GM21423 (cell line): ENCODE measurements at regions not wholly inside any gene's neighbourhood (a gene's known extent, or its start where the extent isn't known, plus 50 kb on each side); places are given as distances from the start of the nearest gene placed in this dataset.
"Not testable (repeated sequence)": the region's sequence is repeated elsewhere in the genome, so short reads cannot be mapped to it uniquely, and the experiment has no call there.

Source experiments
- ATAC-seq: cut with Tn5 transposase; IDR thresholded peaks from one replicate; pipeline ENCODE4 v1.9.1; 2021; ENCODE audit warnings: mild to moderate bottlenecking, moderate library complexity; ENCODE audit not compliant: unreplicated experiment

GRCh38 chr5:66234241-66234640, 90.1 kb downstream of the SREK1 start:
- ATAC-seq = no peak

DNA sequence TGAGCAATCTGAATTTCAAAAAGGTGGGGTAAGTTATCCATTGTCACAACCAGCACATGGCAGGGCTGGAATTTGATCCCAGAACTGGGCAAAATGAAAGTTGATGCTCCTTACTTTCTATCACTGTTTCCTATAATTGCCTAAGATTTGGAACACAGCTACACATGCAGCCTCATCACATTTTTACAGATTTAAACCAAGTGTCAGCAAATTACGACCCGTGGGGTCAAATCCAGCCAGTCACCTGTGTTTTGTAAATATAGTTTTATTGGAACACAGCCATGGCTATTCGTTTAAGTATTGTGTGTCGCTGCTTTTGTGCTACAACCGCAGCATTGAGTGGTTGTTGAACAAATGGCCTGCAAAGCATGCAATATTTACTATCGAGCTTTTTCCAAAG, 94.3 kb downstream of the SREK1 start:
- no peak for ATAC-seq

DNA sequence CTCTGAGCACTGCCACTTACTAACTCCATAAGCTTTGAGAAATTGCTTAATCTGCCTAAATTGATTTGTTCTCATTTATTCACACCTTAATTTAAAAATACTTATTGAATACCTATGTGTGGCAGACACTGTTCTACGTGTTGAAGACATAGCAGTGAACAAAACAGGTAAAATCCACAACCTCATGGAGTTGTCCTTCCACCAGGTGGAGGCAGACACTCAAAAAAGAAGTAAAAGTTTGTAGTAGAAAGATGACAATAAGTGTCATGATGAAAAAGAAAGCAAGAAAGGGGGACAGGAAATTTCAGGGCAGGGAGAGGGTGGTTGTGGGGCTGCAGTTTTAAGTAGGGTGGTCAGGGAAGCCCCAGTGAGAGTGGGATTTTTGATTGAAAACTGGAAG, 94.9 kb downstream of the SREK1 start:
- no peak for ATAC-seq

- no peak for ATAC-seq
Observed at GRCh38 chr5:66241136-66241825, 97.2 kb downstream of the SREK1 start.

GRCh38 chr5:66242050-66242715, 98.1 kb downstream of the SREK1 start:
- ATAC-seq = no peak

DNA sequence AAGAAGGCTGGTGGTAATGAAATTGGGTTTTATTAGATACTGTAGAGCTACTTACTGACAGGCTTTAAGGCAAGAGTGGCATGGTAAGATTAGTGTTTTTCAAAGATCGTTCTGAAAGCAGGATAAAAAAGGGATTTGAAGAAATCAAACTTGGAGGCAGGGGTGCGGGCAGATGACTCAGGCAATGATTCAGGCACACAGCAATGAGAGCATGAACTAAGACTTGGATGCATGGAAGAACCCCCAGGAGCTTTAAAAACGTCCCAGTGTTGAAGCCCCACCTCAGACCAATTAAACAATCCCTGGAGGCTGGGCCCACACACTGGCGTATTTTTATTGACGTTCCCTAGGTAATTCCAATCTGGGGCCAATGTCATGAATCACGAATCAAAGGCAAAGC, 102.5 kb downstream of the SREK1 start:
- ATAC-seq = no peak

DNA sequence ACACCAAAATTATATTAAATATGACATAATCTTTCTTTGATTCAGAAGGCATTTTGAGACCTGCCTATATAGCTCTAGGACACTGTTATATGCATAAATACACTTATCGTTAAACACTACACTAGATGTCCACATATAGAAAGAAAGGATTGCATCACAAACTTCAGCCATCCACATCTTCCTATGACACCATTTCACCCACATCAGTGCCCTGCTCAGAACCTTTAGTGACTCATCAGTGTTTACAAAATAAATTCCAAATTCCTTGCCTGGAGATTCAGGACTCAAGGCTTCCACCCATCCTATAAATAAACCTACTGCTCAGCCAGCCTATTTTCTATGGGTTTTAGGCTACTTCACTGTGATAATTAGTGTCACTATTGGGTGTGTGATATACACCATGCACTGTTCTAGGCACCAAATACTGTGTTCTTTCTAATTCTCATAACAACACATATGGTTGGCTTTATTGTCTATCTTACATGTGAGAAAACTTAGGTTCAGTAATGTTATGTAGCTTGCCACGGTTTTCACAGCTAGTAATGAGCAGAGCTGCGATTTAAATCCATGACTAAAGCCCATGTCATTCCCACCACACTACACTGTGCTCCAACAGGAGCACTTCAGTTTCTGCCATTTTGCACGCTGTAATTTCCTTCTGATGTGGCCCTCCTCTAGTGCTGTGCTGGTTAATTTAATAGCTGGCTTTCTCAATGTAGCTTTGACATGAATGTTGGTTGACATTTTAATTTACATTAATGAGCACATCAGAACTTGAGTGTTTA, 103.3 kb downstream of the SREK1 start:
- ATAC-seq = no peak

DNA sequence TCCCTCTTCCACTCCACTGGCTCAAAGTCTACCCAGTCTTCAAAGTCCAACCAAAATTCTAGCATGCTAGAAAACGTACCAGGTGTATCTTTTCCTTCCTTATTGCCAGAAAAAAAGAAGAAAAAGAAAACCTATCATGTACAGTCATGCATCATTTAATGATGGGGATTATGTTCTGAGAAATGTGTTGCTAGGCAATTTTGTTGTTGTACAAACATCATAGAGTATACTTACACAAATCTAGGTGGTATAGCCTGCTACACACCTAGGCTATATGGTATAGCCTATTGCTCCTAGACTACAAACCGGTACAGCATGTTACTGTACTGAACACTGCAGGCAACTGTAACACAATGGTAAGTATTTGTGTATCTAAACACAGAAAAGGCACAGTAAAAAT, 104.8 kb downstream of the SREK1 start:
- no peak for ATAC-seq

DNA sequence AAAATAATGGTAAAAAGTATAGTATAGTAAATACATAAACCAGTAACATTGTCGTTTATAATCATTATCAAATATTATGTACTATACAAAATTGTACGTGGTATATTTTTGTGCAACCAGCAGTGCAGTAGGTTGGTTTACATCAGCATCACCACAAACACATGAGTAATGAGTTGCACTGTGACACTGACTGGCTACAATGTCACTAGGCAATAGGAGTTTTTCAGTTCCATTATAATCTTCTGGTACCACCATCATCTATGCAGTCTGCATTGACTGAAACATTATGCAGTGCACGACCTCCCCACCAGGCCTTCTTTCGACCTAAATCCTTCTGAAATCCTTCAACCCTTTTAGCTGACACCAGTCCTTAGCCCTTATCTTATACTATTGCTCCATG, 105.8 kb downstream of the SREK1 start:
- ATAC-seq = no peak

DNA sequence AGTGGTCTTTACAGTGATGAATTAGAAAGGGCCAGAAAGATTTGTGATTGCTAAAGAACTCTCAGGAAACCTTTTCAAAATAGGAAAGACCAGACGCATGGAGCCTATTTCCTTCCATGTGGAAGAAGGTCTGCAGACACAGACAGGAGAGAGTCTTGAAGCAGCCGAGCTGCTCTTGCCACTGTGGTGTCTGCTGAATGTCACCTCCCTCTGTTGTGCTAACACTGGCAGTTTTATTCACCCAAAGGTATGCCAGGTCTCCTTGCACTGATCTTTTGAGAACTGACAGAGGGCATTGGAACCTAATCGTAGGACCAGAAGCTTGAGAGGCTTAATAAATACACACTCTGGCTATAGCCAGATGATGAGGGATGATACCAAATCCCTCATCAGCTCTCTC, 108.7 kb downstream of the SREK1 start:
- ATAC-seq = no peak

GRCh38 chr5:66255714-66256113, 111.6 kb downstream of the SREK1 start:
- ATAC-seq = no peak

GRCh38 chr5:66273121-66273520, 129.0 kb downstream of the SREK1 start:
- no peak for ATAC-seq

DNA sequence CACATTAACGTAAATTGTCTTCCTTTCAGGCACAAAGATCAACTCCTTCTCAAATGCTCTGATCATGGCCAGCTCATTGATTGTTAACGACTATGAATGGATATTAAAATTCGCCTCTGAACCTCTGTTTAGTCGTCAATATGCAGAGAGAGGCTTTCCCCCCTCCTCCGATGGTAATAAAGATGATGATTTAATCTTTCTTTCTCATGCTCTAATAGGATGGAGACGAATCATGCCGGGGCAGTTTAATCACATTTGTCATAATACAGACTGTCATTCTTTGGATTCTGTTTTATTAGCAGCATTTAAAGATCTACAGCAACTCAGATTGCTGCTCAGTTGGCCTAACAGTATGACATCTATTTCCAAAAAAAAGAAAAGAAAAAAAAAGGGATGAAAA, 132.9 kb downstream of the SREK1 start:
- no peak for ATAC-seq

DNA sequence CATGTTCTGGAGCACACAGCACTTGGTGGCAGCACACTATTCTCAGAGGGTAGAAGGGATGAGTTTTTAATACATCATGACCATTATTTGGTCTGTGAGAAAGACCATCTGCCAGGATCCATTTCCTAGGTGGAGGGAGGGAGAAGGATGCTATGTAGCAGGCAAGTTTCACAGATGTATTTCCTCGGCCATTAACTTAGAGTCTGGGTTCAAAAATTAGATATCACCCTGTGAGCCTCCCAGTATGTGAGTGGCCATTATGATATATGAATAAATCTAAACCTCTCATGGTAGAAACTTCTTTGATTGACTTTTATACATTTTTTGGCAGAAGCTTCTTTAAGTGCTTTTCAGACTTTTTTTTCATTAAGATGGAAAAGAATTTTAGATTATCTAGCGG, 133.9 kb downstream of the SREK1 start:
- no peak for ATAC-seq

- no peak for ATAC-seq
Observed at GRCh38 chr5:66281294-66281693, 137.2 kb downstream of the SREK1 start.

DNA sequence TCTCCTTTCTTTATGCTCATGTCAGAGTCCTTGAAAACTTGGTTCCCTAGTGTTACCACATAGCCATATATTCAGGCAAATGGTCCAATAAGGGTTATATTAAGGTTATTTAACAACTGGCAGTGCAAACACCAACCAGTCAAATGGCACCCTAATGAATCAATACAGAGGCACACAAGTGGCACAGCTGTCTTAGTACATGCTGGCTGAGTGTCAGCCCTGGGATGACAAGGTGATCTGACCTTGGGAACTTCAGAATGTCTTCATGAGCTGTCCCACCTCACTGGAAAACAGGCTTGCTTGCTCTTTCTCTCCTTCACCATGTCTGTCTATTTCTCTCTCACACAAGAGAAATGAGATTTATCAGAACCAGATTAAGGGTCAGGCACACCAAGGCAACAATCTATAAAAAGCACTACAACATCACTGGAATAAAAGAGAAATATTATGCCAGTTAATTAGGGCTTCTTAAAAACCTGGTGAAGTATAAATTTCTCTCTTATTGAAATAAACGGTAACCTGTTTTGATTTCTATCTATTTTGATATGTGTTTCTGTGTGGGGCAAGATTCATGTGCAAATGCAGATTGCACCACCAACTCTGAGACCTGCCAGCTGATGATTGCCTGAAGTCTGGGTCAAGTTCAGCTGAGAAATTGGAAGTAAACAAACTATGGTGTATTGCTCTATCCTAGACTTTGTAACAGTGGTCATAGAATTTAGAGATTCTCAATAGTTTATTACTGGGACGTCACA, 140.7 kb downstream of the SREK1 start:
- no peak for ATAC-seq

GRCh38 chr5:66285343-66285922, 141.3 kb downstream of the SREK1 start:
- no peak for ATAC-seq

DNA sequence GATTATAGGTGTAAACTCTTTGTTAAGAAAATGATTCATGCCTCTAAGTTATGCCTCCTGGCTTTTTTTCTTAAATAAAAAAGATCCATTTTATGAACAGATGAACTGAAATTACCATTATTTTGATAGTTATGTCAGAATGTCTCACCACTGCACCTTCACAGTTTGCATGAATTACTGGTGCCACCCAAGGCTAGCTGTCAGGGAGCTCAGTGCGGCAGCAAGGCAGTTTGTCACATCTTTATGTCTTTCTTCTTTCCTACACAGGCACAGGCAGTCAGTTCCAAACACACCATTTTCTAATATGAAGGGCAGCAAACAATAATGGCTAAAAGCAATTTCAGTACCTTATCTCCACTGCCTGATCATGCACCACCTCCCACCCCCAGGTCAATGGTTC, 147.7 kb downstream of the SREK1 start:
- no peak for ATAC-seq

- ATAC-seq = not testable (repeated sequence)
Observed at GRCh38 chr5:66293851-66294250, 149.8 kb downstream of the SREK1 start.

GRCh38 chr5:66299463-66299862, 155.4 kb downstream of the SREK1 start:
- ATAC-seq = no peak

GRCh38 chr5:66302344-66302743, 158.2 kb downstream of the SREK1 start:
- no peak for ATAC-seq
